ENCODE measurements at regions not wholly inside any gene's neighbourhood (a gene's known extent, or its start where the extent isn't known, plus 50 kb on each side); places are given as distances from the start of the nearest gene placed in this dataset.
"Not testable (repeated sequence)": the region's sequence is repeated elsewhere in the genome, so short reads cannot be mapped to it uniquely, and the experiment has no call there.

DNA sequence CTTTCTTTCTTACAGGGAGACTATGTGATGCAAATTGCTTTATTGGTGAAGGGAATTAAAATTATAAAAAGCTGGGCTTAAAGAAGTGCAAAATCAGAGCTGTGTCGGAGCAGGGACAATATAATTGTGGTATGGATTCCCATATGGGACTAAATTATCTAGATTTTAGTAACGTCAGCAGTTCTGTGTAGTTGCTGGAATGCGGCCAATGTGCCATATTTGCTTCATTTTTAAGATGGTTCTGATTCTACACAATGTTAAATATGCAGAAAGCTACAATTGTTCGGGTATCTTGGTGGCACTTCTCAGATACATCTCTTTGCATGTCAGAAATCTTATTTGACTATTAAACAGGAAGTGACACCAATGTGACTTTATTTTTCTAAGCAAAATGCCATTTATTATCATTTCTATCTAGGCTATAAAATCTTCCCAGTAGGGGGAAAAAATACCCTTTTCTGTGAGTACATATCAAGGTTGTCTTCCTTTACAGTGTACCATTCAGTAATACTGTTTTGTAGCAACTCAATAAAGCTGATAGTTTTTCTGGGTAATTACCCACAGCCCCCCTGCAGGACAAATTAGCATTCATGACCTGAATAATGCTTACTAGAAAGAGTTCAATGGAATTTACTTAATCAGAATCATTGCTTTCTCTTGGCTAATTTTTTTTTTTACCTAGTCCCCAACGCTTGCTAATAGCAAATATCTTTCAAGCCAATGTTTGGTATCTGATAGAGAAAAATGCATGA is 288.3 kb upstream of the ADGRL2 start:
- TF ChIP-seq, protein P1, sequence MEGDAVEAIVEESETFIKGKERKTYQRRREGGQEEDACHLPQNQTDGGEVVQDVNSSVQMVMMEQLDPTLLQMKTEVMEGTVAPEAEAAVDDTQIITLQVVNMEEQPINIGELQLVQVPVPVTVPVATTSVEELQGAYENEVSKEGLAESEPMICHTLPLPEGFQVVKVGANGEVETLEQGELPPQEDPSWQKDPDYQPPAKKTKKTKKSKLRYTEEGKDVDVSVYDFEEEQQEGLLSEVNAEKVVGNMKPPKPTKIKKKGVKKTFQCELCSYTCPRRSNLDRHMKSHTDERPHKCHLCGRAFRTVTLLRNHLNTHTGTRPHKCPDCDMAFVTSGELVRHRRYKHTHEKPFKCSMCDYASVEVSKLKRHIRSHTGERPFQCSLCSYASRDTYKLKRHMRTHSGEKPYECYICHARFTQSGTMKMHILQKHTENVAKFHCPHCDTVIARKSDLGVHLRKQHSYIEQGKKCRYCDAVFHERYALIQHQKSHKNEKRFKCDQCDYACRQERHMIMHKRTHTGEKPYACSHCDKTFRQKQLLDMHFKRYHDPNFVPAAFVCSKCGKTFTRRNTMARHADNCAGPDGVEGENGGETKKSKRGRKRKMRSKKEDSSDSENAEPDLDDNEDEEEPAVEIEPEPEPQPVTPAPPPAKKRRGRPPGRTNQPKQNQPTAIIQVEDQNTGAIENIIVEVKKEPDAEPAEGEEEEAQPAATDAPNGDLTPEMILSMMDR (IDR thresholded peaks at IDR 0.05; ENCODE audit: extremely low read depth, insufficient read depth, missing control alignments), result no peak
- no peak for DNase-seq (ENCODE audit: low spot score)
- in situ Hi-C loops (cut with MboI; ENCODE audit: low pct_unique_long_range_greater_than_20kb, low sequenced_read_pairs, unreplicated experiment), result no loop called here

DNA sequence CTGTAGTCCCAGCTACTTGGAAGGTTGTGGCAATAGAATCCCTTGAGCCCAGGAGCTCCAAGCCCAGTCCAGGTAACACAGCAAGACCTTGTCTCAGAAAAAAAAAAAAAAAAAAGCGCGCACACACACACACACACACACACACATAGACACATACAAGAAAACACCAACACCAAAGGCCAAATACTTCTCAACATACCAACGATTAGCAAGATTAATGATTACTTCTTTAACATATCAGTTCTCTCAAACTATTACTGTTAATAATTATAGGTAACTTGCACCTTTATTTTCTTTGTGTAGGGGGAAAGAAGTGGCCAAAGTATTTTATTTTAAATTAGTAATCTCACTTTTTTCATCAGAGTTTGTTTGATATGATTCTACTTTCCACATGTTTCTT is 289.5 kb upstream of the ADGRL2 start:
- TF ChIP-seq, protein P1 (IDR thresholded peaks at IDR 0.05; ENCODE audit: extremely low read depth, insufficient read depth, missing control alignments), result no peak
- no peak for DNase-seq (ENCODE audit: low spot score)
- in situ Hi-C loops (cut with MboI; ENCODE audit: low pct_unique_long_range_greater_than_20kb, low sequenced_read_pairs, unreplicated experiment), result no loop called here

DNA sequence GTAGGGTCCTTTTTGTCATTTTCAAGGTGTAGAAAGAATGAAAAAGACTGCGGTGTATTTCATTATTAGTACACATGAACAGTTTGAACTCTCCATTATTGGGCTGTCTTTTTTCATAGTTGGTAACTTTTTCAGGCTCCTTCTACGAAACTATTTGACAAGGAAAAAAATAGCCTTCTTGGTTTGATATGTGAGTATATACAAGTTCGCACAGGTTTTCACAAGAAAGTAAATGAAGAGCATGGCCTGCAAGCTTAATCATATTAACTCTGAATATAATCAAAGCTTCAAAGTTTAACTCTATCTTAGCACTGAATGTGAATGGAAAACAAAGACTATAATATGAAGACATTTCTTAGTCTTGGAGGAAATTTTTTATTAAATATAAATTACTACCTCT is 290.0 kb upstream of the ADGRL2 start:
- in situ Hi-C loops (cut with MboI; ENCODE audit: low pct_unique_long_range_greater_than_20kb, low sequenced_read_pairs, unreplicated experiment), result no loop called here
- TF ChIP-seq, protein P1 (IDR thresholded peaks at IDR 0.05; ENCODE audit: extremely low read depth, insufficient read depth, missing control alignments), result no peak
- DNase-seq (ENCODE audit: low spot score), result no peak

DNA sequence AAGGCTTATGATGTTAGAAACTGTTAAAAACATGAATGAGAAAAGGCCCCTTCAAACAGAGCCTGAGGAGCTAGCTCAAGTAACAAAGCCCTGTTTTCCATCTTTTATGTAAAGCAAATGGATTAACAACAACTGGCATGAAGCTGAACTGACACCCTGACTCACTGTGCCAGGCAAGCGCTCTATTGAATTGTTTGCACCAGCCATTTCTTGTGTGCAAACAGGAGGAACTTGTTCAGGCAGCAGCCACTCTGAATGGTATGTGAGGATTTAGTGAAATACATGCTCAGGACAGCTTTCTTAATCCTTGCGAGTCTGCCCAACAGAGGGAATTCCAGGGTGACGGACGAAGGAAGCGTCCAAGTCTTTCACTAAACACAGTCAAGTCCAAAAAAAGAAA is 291.1 kb upstream of the ADGRL2 start:
- DNase-seq (ENCODE audit: low spot score), result no peak
- TF ChIP-seq, protein P1 (IDR thresholded peaks at IDR 0.05; ENCODE audit: extremely low read depth, insufficient read depth, missing control alignments), result no peak
- in situ Hi-C loops (cut with MboI; ENCODE audit: low pct_unique_long_range_greater_than_20kb, low sequenced_read_pairs, unreplicated experiment), result no loop called here

DNA sequence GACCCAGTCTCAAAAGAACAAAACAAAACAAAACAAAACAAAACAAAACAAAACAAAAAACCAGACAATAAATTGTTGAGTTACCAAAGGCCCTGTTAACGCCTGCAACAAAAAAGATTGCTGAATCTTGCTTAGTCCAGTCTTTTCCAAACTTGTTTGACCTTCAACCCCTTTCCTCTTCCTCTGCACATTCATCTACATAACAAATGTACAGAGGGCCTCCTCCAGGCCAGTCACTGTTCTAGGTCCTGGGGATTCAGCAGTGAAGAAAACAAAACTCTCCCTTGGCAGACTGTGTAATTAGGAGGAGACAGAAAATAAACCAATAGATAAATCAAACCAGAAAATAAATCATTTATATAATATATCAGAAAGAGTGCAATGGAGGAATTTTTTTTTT is 294.0 kb upstream of the ADGRL2 start:
- TF ChIP-seq, protein P1 (IDR thresholded peaks at IDR 0.05; ENCODE audit: extremely low read depth, insufficient read depth, missing control alignments), result no peak
- in situ Hi-C loops (cut with MboI; ENCODE audit: low pct_unique_long_range_greater_than_20kb, low sequenced_read_pairs, unreplicated experiment), result no loop called here
- no peak for DNase-seq (ENCODE audit: low spot score)

DNA sequence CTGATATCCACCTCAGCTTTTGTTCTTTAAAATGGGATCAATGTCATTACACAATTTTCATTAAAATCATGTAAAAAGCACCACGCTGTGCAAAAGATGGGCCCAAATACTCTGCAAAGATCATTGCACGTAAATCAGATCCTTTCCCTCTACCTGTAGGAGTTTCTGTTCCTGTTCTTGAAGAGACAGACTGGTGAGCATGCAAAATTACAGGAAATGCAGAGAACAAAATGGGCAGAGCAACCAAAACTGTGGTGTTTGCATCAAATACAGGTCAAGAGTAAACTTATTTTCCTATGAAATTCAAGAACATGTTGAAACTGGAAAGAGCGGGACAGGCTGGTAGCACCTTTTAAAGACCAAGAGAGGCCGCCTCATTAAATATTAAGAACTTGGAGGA is 294.9 kb upstream of the ADGRL2 start:
- peak; percentile 30 for DNase-seq (ENCODE audit: low spot score)
- TF ChIP-seq, protein P1 (IDR thresholded peaks at IDR 0.05; ENCODE audit: extremely low read depth, insufficient read depth, missing control alignments), result no peak
- in situ Hi-C loops (cut with MboI; ENCODE audit: low pct_unique_long_range_greater_than_20kb, low sequenced_read_pairs, unreplicated experiment), result no loop called here

DNA sequence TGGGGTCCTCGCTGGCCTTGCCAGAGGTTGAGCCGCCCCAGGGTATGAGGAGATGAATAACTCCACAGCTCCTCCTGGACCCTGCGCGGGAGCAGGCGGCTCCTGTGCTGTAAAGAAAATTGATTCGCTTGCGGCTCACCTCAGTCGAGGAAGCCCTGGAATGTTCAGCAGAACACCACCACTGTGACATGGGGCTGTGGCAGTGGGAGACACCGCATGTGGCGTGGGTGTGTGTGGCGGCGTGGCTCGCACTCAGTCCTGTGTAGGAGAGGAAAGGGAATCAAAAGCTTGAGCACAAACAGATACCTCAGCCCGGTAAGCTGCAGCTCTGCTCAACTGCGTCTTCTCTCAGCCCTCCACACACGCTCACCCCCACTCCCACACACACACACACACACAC is 295.9 kb upstream of the ADGRL2 start:
- DNase-seq (ENCODE audit: low spot score); in situ Hi-C loops (cut with MboI; ENCODE audit: low pct_unique_long_range_greater_than_20kb, low sequenced_read_pairs, unreplicated experiment): not testable (repeated sequence)

DNA sequence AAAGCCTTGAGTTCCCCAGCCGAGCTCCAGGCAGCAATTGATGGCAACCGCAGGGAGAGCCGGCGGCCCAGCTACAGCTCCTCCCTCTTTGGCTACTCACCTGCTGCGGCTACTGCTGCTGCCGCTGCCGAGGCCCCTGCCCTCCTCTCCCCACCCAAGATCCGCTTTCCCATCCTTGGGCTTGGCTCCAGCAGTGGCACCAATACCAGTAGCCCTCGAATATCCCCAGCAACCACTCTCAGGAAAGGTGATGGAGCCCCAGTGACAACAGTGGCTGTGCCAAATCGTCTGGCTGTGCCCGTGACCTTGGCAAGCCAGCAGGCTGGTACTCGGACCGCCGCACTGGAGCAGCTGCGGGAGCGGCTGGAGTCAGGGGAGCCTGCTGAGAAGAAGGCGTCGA is 298.0 kb upstream of the ADGRL2 start:
- in situ Hi-C loops (cut with MboI; ENCODE audit: low pct_unique_long_range_greater_than_20kb, low sequenced_read_pairs, unreplicated experiment); DNase-seq (ENCODE audit: low spot score): not testable (repeated sequence)

DNA sequence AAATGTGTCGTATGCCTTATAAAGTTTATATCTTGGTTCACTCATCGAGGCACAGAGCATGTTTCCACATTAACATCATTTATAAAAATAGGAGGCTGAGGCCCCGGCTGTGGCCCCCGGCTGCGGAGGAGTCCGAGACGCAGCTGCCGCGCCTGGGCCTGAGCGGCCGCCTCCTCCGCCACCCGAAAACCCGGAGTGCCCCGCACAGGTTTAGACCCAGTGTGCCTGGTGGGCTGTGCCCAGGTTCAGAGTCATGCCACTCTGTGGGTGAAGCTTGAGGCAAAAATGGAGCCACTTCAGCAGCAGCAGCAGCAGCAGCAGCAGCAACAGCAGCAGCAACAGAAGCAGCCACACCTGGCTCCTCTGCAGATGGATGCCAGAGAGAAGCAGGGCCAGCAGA is 299.2 kb upstream of the ADGRL2 start:
- DNase-seq (ENCODE audit: low spot score); in situ Hi-C loops (cut with MboI; ENCODE audit: low pct_unique_long_range_greater_than_20kb, low sequenced_read_pairs, unreplicated experiment): not testable (repeated sequence)

Measured in GM13977 (cell line).